Upper lobe of left lung (tissue), 6 donors: ENCODE measurements at regions not wholly inside any gene's neighbourhood (a gene's known extent, or its start where the extent isn't known, plus 50 kb on each side); places are given as distances from the start of the nearest gene placed in this dataset.

Source experiments
- ATAC-seq, 2 donors: fragments of 200-7000 bp; cut with Tn5 transposase; one replicate each; pipeline ENCODE4 v1.9.1; 2022; ENCODE audit warnings: mild to moderate bottlenecking in 2 of 2, moderate library complexity in 2 of 2; ENCODE audit not compliant: low FRiP score in 2 of 2
- DNase-seq, 2 donors: peaks; one replicate each; pipeline ENCODE4 v3.0.0-alpha.2; 2019 to 2020
- H3K27ac ChIP-seq, 4 donors: fragments of 200-600 bp; sonication (generic); one replicate each; pipeline ENCODE4 v1.5.1; 2016 to 2019
- H3K27me3 ChIP-seq, 4 donors: fragments of 200-600 bp; sonication (generic); one replicate each; pipeline ENCODE4 v1.5.1; 2017 to 2019
- H3K36me3 ChIP-seq, 4 donors: fragments of 200-600 bp; sonication (generic); one replicate each; pipeline ENCODE4 v1.5.1; 2016 to 2019
- H3K4me1 ChIP-seq, 4 donors: fragments of 200-600 bp; sonication (generic); one replicate each; pipeline ENCODE4 v1.5.1; 2018 to 2019
- H3K4me3 ChIP-seq, 4 donors: fragments of 200-600 bp; sonication (generic); one replicate each; pipeline ENCODE4 v1.5.1; 2017 to 2019; ENCODE audit warnings: mild to moderate bottlenecking in 2 of 4, moderate library complexity in 1 of 4
- H3K9me3 ChIP-seq, 4 donors: fragments of 200-600 bp; sonication (generic); one replicate each; pipeline ENCODE4 v1.5.1; 2018 to 2019
- CTCF ChIP-seq, 6 experiments: fragments of 450-650 bp in 4 of 6; fragments of 200-600 bp in 2 of 6; sonication (generic) in 2 of 6; IDR thresholded peaks; one replicate each; pipeline ENCODE4 v1.5.1; 2016 to 2019; ENCODE audit warnings: antibody characterized with exemption in 6 of 6
- EP300 ChIP-seq, 4 donors: sonication (generic); formaldehyde crosslinking; IDR thresholded peaks; one replicate each; pipeline ENCODE4 v1.5.1; 2017; ENCODE audit warnings: antibody characterized with exemption in 4 of 4, control low read depth in 2 of 4
- POLR2A ChIP-seq, 4 donors: fragments of 450-650 bp; IDR thresholded peaks; one replicate each; pipeline ENCODE4 v1.5.1; 2016 to 2017; ENCODE audit warnings: antibody characterized with exemption in 4 of 4, mild to moderate bottlenecking in 2 of 4
- POLR2AphosphoS5 ChIP-seq, 2 donors: sonication (generic); formaldehyde crosslinking; IDR thresholded peaks; one replicate each; pipeline ENCODE4 v1.5.1; 2017; ENCODE audit warnings: antibody characterized with exemption in 2 of 2
- WGBS, 2 donors: methylation state at CpG; one replicate each; pipeline ENCODE4 v1.1.5; 2017 to 2018; 5-methylcytosine and 5-hydroxymethylcytosine counted together
- donor health status: DM: no; HTN: no; CAD: no; lungs with moderate emphysema.
- donor health status: DM: no; HTN: yes; CAD: no; lungs with severe emphysema.

- Histone ChIP-seq H3K4me3 (no peak overlapping the region), H3K27ac (no peak overlapping the region), H3K9me3 (no peaks in the 10 kb centered on the region), H3K4me1 (no peaks in the 10 kb centered on the region), H3K36me3 (no peaks in the 10 kb centered on the region), H3K27me3 (no peaks in the 10 kb centered on the region)
- 76 to 82% methylated on average over 20 to 22 of the region's 22 CpGs for WGBS, 2 donors
- TF ChIP-seq EP300 (IDR thresholded peaks at IDR 0.05) (no peak), POLR2AphosphoS5 (IDR thresholded peaks at IDR 0.05) (no peak)
- no peak for DNase-seq
- no peak for ATAC-seq
These were observed 868.5 kb downstream of the TBC1D22A start for GRCh38 chr22:47630741-47631534.

GRCh38 chr22:47629791-47630655 lies 867.6 kb downstream of the TBC1D22A start:
- Histone ChIP-seq H3K4me3 (no peak overlapping the region), H3K4me1 (no peaks in the 10 kb centered on the region), H3K36me3 (no peaks in the 10 kb centered on the region), H3K9me3 (no peaks in the 10 kb centered on the region), H3K27ac (no peak overlapping the region), H3K27me3 (no peaks in the 10 kb centered on the region)
- no peak for DNase-seq
- no peak for ATAC-seq
- 66 to 73% methylated on average over 9 to 10 of the region's 11 CpGs for whole genome bisulfite sequencing, 2 donors
- TF ChIP-seq EP300 (IDR thresholded peaks at IDR 0.05): no peak
- TF ChIP-seq POLR2A (IDR thresholded peaks at IDR 0.05): no peak
- no peak for TF ChIP-seq CTCF (IDR thresholded peaks at IDR 0.05)
- no peak for TF ChIP-seq POLR2AphosphoS5 (IDR thresholded peaks at IDR 0.05)

- no peak for TF ChIP-seq EP300 (IDR thresholded peaks at IDR 0.05)
- TF ChIP-seq POLR2A (IDR thresholded peaks at IDR 0.05): no peak
- no peak for TF ChIP-seq POLR2AphosphoS5 (IDR thresholded peaks at IDR 0.05)
- TF ChIP-seq CTCF (IDR thresholded peaks at IDR 0.05): no peak
- H3K27ac ChIP-seq: no peak overlapping the region
- WGBS, 2 donors: 50 to 64% methylated on average over 15 to 16 of the region's 18 CpGs
- H3K9me3 ChIP-seq: no peaks in the 10 kb centered on the region
- no peaks in the 10 kb centered on the region for H3K4me1 ChIP-seq
- ATAC-seq: peak in 1 of 2 donors; percentile 12
- no peaks in the 10 kb centered on the region for H3K27me3 ChIP-seq
- H3K36me3 ChIP-seq: no peaks in the 10 kb centered on the region
- H3K4me3 ChIP-seq: no peak overlapping the region
- no peak for DNase-seq
These were observed 866.8 kb downstream of the TBC1D22A start for GRCh38 chr22:47629273-47629711.

GRCh38 chr22:47628477-47629272 lies 866.2 kb downstream of the TBC1D22A start:
- no peaks in the 10 kb centered on the region for H3K9me3 ChIP-seq
- TF ChIP-seq CTCF (IDR thresholded peaks at IDR 0.05) (no peak), POLR2AphosphoS5 (IDR thresholded peaks at IDR 0.05) (no peak), POLR2A (IDR thresholded peaks at IDR 0.05) (no peak), EP300 (IDR thresholded peaks at IDR 0.05) (no peak)
- ATAC-seq (no peak), DNase-seq (no peak)
- H3K27me3 ChIP-seq: no peaks in the 10 kb centered on the region
- WGBS, 2 donors: 91 to 93% methylated on average over 16 of the region's 17 CpGs
- H3K27ac ChIP-seq: no peak overlapping the region
- no peak overlapping the region for H3K4me3 ChIP-seq
- no peaks in the 10 kb centered on the region for H3K4me1 ChIP-seq
- H3K36me3 ChIP-seq: no peaks in the 10 kb centered on the region
